ENCODE measurements at regions not wholly inside any gene's neighbourhood (a gene's known extent, or its start where the extent isn't known, plus 50 kb on each side); places are given as distances from the start of the nearest gene placed in this dataset.
"Not testable (repeated sequence)": the region's sequence is repeated elsewhere in the genome, so short reads cannot be mapped to it uniquely, and the experiment has no call there.

DNA sequence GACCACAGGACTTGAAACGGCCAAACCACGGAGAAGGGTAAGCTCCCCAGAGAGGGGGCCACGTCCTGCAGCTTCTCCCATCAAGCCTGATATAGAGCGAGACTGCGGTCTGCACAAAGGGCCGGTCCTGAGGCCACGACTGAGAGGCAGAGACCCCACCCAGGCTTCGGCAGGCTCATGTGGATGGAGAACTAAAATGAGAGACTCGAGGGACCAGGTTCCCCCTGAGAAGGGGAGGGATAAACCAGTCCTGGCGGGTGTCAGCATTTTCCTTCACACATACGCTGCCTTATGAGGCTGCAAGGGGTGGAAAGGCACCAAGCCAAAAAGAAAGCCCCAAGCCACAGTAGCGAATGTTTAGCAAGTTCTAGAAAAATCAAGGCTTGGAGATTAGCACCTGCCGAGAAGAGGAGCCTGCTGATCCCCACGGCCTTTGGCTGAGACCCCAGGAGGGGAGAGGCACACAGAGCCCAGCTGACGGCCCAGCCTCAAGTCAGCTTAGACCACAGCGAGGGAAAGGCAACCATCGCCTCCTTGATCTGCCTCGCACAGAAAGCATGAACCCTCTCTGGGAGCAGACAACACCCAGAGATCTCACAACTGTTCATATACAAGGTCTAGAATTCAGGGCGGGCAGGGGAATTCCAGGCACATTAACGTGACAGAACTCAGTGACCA lies 92.6 kb upstream of the RNF32 start:
- no peak for DNase-seq (ENCODE audit: low spot score)

DNA sequence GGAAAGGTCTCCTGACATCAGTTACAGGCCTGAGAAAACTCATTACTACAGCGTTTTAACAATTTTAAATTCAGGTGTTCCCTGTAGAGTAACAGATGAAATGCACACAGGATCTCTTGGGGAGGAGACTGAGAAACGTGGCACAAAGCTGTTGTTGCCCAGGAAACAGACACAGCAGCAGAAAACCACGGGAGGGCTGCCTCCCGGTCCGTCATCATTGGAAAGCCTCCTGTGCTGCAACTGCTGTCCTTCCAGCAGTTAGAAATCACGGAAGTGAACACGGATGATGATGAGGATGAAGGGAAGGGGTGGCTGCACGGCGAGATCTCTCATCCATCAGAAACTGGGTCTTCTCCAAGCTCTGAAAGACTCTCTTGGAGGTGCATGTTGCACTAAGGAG lies 94.6 kb upstream of the RNF32 start:
- DNase-seq (ENCODE audit: low spot score), result no peak

DNA sequence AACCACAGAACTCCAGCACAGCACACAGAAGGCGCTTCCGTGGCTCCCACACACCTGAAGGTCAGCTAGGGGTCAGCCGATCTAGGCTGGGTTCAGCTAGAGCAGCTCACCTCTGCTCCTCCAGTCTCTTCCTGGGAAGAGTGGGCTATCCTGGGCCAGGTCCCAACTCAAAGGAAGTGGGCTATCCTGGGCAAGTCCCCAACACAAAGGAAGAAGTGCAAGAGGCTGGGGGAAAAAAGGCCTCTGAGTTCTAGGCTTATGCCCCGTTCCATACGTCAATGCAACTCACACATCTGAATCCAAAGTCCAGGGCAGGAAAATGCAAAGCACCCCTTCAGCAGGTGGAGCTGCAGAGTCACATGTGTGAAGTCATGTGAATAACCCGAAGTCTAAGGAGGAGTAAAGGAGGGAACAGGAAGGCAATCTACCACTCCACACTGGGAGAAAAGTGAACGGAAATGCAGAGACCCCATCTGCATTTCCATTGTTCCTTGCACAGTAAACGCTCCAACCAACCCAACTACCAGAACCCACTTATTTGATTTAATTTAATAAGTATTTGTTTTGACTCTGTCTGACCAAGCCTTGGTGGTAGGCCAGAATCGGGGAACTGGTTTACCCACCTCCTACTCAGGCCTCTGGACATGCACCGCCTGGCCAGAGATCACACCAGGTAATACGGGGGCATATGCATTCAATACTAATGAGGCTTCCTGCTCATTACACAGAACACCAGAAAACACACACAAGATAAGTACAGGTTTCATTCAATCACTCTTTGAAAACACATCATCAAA lies 95.5 kb upstream of the RNF32 start:
- DNase-seq (ENCODE audit: low spot score), result no peak

DNA sequence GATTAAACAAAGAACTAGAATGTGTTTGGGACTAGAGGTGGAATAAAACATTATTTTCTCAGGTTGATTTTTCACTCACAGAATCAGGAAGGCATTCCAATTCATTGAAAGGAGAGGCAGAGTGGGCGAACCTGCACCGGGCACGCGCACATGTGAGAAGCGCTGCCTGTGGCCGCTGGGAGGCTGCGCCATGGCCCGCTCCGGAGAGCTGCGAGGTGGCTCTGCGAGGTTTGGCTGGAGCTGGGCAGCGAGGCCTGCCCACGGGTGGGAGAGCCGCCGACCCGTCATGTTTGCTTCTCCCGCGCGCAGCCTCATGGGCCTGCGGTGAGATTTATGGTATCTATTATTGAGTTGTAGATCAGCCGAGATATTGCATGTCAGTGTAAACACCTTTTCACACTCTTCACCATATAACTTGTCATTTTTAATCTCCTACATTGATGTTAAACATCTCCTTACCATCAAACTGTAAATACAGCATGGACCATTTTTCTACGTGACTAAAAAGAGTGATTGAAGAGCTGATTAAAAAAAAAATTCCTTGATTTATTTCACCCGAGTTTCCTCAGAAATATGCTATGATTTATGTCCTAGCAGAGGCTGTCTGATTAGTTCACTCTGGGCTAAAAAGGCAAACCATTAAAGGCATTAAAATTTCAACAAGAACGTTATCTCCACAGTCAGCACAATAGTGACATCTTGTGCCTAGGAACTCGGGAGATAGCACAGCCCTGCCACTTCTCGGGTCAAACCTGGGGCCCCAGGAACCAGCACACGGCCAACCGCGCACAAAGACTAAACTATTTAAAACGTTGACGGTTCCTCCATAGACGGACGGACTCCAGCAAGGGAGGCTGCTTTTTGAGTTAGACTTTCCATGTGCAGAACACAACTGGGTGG lies 96.6 kb upstream of the RNF32 start:
- DNase-seq (ENCODE audit: low spot score), result no peak

DNA sequence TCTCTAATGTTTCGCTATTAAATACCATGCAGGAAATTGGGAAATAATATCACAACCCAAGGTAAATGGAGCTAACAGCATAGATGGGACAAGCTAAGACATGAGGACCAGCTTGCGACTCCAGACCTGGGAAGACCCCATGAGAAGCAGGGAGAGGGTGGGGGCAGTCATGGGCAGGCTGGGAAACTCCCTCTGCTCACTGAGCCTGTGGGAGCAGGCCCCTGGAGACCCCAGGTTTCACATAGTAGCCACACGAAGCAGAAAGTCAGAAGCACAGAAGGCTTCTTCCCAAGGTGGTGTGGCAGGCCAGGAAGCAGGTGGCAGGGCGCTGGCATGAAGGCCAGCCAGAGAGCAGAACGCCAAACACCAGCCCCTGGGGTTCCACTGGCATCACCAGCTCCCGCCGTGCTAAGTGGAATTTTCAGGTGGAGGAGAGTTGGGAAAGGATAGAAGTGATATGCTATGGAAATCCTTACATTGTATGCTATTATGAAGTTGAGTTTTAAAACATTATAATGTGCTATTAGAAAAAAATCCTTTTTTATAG lies 99.9 kb upstream of the RNF32 start:
- DNase-seq (ENCODE audit: low spot score), result no peak

DNA sequence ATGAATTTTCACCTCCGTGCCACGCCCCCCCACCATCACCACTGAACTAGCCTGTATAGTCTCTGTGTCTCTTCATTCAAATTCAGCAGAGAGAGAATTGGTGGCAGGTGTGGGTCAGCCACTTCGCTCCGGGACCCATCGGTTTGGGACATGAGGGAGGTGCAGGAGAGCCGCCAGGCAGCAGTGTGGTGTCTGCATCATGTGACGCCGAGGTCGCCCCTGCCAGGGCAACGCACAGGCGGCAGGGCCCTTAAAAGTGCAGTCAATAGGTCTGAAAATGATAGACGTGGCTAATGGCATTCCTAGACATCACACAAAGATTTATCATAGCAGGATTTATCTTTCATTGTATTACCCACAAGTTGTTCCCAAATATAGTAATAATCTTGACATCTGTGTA lies 100.6 kb upstream of the RNF32 start:
- no peak for DNase-seq (ENCODE audit: low spot score)

DNA sequence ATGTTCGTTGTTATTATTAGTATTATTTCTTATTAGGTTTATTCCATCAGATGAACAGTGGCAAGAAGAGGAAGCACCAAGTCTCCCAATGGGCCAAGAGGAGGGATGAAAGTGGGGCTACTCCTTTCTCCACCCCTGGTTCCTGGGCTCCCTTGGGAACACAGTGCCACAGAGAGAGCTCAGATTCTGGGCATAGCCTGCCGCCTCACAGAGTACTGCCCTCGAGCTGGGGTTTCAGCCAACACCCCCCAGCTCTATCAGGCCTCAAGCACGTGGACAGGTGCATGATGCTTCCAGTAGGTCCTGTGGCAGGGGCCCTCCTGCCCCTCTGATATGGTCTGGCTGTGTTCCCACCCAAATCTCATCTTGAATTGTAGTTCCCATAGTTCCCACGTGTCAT lies 103.6 kb upstream of the RNF32 start:
- DNase-seq (ENCODE audit: low spot score), result no peak

DNA sequence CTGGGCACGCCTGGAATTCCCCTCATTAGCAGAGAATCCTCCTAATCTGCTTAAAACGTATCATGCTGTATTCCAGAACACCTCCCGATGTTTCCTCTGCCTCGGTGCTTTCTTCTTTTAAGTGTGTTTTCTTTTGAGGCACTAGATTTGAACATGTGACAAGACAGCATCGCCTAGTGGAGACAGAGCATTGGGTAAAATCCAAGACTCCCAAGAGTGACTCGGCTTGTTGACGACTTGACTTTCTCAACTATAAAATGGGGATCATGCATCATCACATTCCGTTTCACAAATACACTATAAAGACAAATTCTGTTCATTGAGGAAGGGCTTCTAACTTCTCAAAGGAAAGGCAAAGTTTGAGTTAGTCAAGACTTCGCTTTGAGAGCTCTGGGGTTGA lies 105.6 kb upstream of the RNF32 start:
- no peak for DNase-seq (ENCODE audit: low spot score)

DNA sequence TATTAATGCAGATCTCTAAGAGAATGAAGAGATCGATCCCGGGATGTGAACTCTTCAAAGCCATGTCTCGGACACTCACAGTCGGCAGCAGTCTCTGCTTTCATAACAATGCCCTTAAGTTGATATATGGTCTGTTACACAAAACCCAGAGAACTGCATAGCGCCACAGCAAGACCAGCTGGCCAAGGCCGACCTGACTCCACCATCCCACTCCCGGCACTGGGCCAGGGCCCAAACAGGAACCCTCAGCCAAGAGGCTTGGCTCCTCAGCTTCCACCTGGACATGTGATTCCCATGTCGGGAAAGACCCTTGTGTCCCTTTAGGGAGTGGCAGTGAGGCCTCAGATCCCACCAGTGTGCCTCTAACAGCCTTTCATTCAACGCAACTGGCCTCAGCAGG lies 106.6 kb upstream of the RNF32 start:
- DNase-seq (ENCODE audit: low spot score), result no peak

DNA sequence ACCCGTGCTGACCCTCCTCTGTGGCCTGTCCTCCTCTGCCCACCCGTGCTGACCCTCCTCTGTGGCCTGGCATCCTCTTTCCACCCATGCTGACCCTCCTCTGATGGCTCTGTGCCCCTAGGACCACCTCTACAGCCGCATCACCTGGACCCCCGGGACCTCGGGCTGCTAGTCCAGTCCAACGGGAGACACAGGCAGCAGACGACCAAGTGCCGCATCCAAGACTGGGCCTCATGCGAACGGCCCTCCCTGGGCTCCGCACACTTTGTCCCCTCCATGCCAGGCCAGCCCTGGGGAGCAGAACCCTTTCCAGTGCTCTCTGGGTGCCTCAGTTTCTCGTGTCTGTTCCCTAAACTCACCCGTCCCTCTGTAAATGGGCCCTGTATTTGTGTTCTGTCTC lies 107.2 kb upstream of the RNF32 start:
- no peak for DNase-seq (ENCODE audit: low spot score)

DNA sequence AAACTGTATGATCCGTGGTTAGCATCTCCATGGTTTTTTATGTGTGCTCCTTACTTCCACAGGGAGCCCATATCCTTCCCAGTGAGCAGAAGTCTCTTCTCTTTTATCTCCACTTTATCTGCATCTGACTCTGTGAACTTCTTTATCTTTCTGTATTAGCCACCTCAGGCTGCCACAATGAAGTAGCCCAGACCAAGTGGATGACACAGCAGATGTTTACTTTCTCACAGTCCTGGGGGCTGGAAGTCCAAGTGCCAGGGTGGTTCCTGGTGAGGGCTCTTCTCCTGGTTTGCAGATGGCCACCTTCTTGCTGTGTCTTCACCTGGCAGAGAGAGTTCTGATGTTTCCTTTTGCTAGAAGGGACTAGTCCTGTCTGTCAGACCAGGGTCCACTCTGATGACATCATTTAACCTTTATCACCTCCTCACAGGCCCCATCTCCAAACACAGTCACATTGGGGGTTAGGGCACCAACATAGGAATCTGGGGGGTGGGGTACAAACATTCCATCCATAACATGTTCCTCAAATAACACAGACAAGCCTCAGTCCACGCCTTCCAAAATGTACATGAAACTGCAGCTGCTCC lies 108.5 kb upstream of the RNF32 start:
- DNase-seq (ENCODE audit: low spot score), result no peak

DNA sequence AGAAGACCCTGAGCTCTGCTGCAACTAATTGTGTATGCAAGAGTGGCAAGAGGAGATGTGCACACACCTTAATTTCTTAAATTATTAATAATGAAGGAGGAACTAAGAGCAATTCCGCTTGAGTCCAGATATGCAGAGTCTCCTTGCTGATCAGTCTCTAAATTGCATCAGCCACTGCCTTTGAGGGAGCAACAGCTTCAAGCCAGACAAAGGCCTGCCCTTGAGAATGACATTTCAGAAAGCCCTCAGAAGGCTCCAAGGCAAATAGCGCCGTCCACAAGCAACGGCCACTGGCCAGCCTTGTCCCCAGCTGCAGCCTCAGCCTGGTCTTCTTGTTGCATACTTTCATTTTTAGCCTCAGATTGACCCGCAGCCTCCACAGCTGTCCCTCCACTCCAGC lies 110.6 kb upstream of the RNF32 start:
- no peak for DNase-seq (ENCODE audit: low spot score)

DNA sequence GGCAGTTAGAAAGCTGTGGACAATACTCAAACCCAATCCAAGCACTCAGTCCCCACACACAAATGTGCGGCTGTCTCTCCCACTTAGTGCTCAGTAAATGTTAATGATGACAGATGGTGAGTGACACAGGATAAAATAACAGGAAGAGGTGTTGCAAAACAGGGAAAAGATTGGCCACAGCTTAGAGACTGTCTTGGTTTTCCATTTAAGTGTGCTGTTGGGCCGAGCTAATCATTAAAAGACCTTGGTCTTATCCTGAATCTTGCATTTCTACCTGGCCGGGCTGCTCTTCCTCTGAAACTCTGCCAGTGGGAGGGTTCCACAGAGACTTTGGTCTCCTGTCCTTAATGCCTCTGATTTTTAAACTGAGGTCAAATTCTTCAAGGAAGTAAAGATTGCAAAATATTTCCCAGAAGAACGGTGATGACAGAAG lies 113.1 kb upstream of the RNF32 start:
- no peak for DNase-seq (ENCODE audit: low spot score)

DNA sequence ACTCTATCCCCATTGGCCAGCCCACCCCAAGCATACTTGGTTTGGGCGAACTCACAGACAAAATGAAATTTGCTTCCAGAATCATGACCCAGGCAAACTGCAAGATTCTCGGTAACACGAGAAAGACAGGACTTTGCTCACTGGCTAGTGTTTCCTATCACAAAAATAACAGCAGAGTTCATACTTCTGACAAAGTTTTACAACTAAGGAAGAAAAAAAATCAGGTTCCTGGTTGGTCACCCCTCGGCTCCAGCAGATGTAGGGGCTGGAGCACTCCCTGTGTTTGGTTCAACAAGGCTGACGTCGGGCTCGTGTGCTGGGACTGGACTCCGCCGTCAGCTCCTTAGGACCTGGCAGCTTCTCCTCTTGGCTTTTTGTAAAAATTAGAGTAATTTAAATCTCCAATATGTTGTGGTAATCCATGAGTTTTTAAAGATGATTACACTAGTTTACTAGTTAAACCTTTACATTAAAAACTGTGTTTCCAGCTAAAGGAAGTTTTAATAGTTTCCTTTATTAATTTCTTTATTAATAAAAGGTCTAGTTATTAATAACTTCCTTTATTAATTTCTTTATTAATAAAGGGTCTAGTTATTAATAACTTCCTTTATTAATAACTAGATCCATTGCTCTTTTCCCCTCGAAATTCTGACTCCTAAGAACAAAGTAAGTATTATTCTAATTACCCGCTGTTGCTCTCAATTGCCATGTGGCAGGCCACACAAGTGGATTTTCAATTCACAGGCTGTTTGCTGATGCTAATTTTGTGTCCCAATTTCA lies 115.6 kb upstream of the RNF32 start:
- DNase-seq (ENCODE audit: low spot score), result no peak

DNA sequence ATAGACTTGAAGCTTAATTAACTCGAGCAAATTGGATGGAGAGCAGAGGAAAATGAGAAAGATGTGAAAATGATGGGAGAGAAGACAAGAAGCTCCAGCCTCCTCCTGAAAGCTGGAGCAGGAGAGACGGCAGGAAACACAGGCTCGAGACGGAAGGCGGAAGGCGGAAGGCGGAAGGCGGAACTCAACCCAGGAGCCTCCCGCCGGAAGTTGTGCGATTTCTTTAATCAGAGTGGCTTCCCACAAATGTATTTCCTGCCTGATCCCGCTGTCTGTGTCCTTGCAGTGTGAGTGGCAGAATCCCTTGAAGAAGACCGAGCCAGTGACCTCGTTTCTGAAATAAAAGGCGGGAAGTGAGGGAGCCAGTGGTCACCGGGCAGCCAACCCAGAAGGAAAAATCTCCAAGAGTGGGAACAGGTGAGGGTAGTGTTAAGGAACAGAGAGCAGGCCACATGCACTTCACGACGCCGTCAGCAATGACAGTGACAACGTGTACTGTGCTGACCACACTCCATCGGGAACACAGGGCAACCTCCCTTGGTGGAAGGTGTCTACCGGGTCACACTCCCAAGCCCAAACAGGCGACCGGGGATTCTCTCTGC lies 117.0 kb upstream of the RNF32 start:
- DNase-seq (ENCODE audit: low spot score), result no peak

DNA sequence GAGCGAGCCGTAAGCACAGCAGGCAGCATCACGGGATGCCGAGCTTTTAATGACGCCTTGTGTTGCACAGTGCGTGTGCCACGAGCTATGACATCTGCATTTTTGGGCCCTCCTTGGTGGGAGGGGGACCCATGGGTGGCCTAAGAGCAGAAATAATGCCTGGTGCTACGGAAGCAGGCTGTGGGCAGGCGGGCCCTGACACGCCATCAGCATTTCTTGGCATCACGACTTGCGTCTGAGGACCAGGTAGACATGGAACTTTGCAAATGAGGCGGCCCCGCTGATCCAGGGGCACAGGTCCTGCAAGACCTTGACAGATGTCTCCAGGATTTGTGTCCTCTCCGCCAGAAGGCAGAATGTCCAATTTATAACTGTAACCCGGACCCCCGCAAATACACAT lies 117.8 kb upstream of the RNF32 start:
- no peak for DNase-seq (ENCODE audit: low spot score)

DNA sequence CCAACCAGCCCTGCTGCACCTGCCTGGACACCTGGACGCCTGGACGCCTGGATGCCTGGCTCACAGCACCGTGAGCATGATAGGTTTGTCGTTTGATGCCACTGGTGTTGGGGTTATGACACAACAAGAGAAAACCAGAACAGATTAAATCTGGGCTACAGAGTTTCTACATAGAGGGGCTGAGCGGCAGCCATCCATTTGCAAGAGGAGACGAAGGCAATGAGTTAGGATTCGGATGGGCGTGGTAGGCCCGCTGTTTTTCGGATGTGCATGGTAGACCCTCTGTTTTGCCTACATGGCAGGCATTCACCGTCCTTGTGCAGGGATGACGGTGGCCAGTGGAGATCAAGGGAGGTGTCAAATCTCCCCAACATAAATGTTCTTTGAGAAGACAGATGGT lies 121.5 kb upstream of the RNF32 start:
- DNase-seq (ENCODE audit: low spot score), result no peak

DNA sequence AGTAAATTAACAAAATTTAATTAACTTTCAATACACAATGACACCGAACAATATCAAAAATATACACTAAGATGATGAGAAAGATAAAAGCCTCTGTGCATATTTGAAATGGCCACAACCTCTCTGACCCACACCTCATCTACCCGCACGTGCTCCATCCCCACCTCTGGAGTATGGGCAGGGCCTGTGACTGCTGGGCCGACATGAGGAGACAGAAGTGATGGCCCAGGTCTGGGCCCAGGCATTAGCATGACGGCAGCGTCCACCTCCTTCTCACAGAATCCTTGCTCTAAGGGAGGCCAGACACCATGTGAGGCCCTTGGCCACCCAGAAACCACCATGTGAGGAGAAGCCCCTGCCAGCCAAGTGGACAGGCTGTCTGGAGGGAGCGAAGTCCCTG lies 122.1 kb upstream of the RNF32 start:
- DNase-seq (ENCODE audit: low spot score), result no peak

DNA sequence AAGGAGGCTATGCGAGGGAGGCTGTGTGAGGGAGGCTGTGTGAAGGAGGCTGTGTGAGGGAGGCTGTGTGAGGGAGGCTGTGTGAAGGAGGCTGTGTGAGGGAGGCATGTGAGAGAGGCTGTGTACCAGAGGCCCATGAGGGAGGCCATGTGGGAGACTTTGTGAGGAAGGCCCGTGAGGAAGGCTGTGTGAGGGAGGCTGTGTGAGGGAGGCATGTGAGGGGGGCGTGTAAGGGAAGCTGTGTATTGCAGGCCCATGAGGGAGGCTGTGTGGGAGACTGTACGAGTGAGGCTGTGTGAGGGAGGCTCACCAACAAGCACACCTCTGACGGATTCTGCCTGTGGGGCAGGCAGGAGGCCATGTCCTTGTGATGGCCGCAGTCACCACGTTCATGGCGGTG lies 122.7 kb upstream of the RNF32 start:
- DNase-seq (ENCODE audit: low spot score), result not testable (repeated sequence)

DNA sequence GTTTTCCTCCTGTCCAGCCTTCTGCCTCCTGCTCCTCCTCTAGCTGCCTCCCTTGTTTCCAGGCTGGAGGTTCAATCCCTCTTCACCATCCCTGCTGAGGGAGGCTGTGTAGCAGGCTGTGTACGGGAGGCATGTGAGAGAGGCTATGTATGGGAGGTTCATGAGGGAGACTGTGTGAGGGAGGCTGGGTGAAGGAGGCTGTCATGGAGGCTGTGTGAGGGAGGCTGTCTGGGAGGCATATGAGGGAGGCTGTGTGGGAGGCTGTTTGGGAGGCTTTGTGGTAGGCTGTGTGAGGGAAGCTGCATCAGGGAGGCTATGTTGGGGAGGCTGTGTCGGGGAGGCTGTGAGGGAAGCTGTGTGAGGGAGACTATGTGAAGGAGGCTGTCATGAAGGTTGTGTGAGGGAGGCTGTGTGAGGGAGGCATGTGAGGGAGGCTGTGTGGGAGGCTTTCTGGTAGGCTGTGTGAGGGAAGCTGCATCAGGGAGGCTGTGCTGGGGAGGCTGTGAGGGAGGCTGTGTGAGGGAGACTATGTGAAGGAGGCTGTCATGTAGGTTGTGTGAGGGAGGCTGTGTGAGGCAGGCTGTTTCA lies 123.7 kb upstream of the RNF32 start:
- DNase-seq (ENCODE audit: low spot score), result no peak

All from CD4-positive, alpha-beta T cell treated with Interleukin-15 for 4 hours (primary cell).